GM21515 (cell line): ENCODE measurements at regions not wholly inside any gene's neighbourhood (a gene's known extent, or its start where the extent isn't known, plus 50 kb on each side); places are given as distances from the start of the nearest gene placed in this dataset.
A peak's percentile ranks its signal among the peaks of the same experiment; 100 is the strongest.
"Not testable (repeated sequence)": the region's sequence is repeated elsewhere in the genome, so short reads cannot be mapped to it uniquely, and the experiment has no call there.

Source experiments
- ATAC-seq: cut with Tn5 transposase; IDR thresholded peaks from one replicate; pipeline ENCODE4 v1.9.1; 2021; ENCODE audit not compliant: unreplicated experiment

DNA sequence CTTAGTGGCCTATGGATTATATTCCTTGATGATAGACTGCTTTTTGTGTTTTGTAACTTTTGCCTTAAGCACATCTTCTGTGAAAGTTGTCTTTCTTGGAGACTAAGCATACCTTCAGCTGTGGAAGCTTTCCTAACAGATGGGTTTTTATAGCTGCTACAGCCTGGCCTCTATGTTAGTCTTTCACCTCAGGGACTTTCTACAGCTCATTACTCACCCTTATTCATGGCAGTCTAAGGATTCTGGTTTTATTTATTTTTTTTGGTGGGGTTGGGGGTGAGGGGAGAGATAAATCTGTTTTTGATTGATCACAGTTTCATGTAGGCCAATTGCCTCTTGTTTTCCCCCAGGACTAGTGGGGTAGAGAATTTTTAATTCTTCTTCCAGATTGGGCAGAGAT lies 219.9 kb downstream of the DKK1 start:
- no peak for ATAC-seq

DNA sequence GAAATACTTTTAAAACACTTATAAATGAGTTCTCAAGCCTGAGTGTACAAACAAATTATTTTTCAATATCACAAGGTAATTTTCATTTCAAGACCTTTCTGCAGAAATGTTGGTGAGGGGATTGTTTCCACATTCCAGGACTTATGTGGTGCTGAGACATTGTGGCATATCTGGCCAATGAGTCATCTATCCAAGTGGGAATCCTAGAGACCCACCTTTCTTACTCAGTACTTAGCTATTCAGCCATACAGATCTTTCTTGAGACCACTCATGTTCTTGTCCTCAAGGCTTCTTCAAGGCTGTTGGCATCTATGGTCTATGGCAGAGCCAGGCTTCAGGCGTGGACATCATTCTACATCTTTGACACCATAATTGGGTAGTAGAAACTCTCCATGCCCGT lies 225.4 kb downstream of the DKK1 start:
- no peak for ATAC-seq

DNA sequence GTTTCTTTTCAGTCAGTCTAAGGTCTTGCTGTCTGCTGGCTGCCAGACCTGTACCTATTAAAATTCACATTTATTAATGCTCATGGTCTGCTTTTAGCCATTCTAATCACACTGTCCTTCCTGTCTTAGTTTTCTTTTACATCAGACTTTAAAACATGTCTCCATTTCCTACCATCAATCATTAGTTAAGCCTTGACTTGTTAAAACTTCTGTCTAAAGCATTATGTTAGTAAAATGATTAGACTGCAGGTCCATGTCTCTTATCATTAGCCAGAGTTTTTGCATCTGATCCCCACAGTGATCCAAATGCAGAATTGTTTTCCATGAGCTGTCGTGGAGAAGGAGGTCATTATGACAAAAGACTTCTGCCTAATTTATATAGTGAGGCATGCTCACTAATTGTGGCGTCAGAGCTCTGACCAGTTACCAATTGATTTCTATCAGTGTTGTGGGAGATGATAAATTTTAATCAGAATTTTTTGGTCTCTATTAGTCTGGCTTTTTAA lies 226.5 kb downstream of the DKK1 start:
- no peak for ATAC-seq

DNA sequence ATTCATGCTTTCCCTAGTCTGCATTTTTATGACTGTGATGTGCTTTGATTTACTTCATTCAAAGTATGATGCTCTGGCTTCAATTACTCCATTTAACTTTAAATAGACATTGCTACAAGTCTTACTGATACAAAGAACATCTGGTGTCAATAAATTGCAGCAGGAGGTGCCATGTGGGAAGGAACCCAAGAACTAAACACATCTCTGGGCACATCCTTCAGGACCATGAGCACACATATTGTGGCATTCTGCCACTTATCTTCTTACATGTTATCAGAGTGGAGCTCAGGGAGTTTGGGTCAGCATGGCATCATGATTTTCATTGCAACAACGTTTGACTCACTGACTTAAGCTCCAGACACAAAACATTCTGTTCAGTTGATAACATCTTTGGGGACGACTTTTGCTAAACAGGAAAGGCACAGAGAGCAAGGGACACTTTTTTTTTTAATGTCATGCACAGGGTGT lies 227.0 kb downstream of the DKK1 start:
- no peak for ATAC-seq

DNA sequence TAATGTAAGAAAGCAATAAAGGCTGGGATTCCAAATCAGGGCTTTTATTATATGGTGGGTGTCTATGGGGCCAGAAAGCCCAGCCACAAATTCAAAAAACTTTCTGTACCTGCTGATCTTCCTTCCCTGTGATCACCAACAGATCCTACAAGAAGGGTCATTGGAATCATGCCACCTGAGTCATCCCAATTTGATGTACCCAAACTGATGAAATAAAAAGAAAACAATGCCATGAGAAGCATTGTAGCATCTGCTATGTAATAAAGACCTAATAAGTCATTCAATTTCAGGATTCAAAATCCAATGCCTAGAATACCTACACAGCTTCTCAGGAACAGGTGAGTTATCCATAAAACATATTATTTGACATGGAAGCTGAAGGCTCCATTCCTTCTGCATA lies 228.8 kb downstream of the DKK1 start:
- ATAC-seq, result no peak

DNA sequence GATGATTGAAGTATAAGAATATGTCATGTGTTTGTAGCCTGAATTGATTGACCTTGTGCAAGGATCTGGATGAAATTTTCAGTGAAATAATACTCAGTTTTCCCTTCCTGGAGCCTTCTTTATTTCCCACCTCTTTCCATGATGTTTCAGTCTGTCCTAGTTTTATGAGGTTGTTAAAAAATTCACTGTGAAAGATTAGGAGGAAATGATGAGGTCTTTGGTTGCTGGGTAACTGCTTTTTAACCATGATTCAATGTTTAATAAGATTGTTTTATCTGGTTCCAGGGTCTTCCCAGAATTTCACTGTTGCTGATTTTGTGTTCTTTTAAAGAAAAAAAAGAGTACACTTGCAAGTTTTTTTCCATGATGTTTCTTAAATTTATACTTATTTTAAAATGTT lies 221.5 kb downstream of the MBL2 start:
- ATAC-seq, result no peak

DNA sequence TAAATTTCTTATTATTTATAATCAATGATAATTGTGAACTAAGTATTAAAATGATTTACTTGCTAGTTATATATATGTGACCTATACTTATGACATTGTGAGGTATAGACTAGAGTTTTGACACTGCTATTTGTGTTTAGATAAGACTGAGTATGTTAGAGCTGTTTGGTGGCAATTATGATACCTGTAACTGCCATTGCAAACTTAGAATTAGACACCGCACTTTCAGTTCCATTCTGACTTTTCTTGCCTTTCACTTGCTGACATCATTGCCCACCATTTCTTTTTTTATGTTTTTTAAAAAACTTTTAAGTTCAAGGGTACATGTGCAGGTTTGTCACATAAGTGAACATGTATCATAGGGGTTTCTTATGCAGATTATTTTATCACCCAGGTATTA lies 214.5 kb downstream of the MBL2 start:
- peak; percentile 70 for ATAC-seq

DNA sequence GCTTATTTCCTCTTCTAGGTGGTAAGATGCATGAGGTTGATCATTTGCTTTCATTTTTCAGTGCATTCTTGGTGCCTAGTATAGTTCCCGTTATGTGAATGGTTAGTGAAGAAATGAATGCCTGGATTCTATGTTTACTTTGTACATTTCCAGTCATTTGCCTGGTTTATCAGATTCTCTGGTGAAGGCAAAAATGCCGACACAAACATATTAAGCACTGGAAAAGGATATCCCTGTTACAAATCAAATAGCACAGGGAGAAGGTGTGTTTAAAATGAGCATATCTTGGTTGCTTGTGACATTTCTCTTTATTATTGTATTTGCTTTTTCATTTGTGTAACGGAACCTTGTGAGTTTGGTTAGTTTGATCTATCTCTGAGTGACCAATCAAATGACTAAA lies 211.3 kb downstream of the MBL2 start:
- ATAC-seq, result no peak

DNA sequence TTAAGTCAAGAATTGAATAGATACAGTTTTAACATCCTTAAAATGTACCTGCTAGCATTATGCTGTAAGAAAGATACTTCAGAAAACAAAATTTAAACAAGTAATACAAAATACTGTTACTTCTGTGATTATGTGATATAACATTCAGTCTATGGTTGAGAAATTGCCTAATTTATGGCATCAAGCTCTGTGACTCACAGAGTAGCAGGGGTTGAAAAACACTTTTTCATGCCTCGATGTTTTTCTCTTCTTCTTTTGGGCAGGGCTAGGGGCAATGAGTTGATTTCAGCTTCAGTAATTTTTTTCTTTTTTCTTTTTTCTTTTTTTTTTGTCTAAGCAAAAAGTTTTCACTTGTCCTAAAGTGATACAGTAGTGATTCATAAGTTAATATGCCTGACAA lies 209.2 kb downstream of the MBL2 start:
- ATAC-seq, result no peak

DNA sequence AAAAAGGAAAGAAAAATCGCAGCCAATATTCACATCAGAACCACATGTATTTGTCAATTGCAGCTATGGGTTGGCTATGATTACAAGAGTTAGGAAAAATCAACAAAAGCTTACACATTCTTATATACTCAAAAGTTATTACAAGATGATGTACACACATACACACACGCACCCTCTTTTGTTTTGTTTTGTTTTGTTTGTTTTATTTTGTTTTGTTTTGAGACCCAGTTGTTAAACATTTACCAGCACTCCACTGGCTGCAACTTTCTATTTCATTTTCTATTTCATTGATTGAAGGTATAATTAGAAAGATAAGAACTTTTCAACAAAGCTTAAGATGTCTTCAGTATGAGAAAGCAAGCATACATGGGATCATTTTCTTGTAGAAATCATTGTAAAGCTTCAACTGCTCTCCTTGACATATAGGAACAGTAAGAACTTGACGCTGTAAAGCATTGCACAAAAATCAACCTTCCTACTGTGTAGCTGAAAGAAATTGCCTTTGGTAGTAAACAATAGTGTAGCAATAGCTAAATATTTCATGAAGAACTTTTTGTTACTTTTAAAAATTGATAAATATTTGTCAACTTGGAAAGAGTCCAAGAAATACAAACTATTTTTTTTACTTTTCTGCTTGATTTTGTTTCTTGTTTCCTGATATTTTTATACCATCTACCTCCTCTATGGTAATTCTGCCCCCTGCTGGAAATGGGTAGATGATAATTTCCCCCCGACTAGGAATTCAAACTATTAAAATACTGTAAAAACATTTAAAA lies 205.9 kb downstream of the MBL2 start:
- ATAC-seq, result no peak

DNA sequence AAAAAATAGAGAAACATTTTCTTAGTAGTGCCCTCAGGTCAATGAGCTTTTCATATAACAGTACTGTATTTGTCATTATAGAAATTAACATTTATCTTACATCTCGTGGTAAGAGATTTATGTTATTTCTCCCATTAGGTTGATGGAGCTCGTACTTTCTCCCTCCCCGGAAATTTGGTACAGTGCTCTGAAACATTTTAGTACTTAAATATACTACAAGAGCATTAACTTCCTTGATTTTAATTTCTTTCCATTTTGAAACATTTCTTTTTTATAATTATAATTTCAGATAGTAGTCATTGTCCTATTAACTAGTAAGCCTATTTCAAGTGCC lies 205.4 kb downstream of the MBL2 start:
- ATAC-seq, result no peak

DNA sequence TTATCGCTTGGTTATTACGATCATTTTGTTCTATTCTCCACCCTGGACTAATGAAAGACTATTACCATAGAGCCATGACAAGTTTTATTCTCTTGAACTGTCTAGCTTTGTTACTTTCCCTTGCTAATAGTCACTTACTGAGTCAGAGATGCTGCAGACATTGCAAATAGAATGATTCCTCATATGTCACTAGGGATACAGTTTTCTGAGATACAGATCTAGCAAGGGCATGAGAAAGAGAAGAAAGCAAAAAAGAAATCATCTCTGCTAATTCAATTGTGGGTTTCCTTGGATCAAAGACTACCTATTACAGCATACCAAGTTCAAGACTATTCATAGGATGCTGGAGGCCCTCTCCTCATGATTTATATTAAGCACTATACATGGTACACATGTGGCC lies 204.3 kb downstream of the MBL2 start:
- ATAC-seq, result no peak

DNA sequence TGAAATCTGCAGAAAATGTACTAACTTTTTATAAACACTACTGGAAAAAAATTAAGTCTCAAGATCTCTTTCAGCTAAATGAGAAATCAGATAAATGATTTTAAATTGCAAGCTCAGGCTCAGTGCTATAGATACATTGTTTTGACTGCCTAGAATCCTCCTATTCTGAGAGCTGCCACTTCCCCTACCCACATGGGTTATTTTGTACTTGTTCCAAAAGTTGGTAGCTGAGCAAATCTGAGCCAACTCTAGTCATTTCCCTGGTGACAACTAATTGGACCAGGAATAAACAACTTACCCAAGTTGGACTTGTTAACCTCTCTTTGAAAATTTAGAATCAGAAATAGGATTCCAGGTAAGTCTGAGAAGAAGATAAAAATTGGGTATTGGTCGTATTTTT lies 202.1 kb downstream of the MBL2 start:
- ATAC-seq, result no peak

DNA sequence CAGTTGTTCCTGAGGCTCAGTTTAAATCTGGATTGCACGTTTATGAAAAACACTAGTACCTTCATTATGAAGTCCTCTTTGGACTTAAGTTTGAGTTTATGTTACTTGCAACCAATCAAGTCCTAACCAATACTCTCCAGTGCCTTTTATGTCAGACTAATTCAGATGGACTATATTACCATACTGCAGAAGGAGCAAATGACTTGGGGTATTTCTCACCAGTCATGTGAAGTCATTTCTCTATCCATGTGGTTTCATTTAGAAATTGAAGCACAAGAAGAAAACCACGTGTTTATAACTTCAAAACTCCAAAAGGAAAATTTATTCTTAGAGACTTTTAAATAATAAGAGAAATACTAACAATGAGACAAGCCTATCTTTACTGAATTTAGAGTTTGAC lies 201.6 kb downstream of the MBL2 start:
- ATAC-seq, result no peak

DNA sequence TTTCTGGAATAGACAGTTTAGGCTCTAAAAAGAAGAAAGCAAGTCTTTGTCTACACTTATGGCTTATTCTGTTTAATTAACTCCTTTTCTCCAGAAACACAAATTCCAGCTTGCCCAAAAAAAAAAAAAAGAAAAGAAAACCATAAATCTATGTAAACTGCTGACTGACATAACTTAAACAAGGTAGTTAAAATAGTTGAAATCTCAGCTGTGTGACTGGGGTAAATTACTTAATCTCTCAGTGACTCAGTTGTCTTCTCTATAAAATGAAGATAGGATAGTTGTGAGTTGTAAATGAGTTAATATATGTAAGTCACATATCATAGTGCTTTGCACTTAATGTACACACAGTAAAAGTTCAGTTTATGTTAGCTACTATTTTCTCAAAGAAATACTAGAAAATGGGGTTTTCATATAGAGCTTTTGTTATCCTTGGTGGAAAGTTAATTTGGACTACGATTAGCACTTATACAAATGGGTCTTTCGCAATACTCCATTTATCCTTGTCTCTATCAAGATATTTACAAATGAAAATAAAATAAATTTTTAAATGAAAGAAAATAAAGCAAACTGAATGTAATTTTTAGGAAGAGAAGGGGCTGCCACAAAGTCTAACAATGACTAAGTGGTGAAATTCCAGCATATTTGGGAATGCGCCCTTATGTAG lies 200.9 kb downstream of the MBL2 start:
- ATAC-seq, result no peak

DNA sequence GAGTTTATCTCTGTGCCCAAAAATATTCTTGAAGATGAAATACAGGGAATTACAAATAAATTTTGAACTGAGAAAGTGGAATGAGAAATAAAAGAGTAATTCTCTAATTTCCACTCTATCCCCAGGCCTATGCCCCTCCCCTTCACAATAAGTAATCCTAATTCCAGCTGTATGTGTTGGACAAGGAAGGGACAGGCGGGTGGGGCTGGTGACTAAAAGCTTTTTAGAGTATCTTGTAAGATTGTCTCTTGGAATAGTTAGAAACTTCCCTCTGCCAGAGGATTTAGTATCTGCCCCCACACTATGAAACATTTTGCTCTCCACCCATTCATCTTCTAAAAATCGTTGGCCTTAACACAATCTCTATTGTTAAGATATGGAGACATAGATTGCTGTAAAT lies 199.2 kb downstream of the MBL2 start:
- no peak for ATAC-seq

DNA sequence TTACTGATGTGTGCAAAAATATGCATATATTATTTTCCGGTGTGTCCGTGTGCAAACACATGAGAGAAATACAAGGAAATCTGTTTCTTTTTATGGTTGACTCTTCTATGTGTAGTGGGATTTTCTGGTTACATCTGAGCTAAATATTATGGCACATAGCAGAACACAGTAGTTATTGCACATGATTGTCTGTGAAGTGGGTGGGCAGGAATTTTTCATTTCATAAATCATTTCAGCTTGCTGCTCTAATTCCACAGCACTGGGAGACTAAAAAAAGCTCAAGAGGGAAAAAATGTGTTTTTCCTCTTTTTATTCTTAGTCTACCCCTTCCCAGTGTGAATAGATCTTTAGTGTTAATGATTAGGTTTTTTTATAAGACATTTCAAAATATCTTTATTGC lies 197.9 kb downstream of the MBL2 start:
- ATAC-seq, result no peak

DNA sequence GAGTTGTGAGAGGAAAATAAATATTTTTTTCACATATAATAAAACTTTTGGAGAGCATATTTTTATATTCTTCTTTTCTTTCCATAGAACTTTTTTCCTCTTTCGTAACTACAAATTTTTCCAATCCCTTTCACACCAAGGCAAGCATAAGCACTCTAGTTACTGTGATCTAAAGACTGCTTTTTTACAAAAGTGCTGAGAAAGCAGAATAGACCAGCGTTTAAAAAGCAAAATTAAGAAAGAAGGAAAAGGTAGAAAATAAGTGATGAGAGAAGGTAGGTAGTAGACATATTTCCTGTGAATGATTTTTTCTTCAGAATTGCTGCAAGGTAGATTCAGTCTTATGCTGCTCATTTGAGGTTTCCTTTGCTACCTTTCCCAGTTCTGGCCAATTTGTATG lies 195.5 kb downstream of the MBL2 start:
- ATAC-seq, result no peak

DNA sequence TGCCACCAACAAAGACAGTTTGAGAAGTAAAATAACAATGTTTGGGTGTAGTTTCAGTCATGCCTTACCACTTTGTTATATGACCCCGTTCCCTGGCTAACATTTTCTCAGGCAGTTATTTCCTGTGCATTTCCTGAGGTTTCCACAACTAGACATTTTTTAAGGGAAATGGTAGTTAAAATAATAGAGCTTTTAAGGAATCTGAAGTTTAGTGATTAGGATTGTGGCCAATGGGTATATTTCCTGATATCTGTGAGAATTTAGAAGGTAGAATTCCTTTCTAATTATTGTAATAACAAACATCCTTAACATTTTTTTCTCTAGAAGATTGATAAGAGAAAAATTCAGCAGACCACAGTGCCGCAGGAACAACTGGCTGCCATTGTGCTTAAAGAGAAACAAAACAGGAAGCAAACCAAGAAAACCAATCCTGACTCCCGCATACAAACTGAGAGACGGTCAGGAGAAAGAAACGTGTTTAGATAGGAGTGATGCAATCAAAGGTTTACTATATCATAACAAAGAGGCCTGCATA lies 193.6 kb downstream of the MBL2 start:
- ATAC-seq, result no peak

DNA sequence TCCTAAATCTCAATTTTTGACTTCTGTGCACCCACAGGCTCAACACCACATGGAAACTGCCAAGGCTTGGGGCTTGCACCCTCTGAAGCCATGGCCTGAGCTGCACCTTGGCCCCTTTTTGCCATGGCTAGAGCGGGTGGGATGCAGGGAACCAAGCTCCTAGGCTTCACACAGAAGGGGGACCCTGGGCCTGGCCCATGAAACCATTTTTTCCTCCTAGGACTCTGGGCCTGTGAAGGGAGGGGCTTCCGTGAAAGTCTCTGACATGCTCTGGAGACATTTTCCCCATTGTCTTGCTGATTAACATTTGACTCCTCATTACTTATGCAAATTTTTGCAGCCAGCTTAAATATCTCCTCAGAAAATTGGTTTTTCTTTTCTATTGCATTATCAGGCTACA lies 190.9 kb downstream of the MBL2 start:
- not testable (repeated sequence) for ATAC-seq

DNA sequence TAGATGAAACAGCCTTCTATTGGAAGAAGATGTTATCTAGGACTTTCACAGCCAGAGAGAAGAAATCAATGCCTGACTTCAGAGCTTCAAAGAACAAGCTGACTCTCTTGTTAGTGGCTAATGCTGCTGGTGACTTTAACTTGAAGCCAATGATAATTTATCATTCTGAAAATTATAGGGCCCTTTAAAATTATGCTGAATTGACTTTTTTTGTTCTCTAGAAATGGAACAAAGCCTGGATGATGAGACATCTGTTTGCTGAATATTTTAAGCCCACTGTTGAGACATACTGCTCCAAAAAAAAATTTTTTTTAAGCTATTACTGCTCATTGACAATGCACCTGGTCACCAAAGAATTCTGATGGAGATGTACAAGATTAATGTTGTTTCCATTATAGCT lies 189.2 kb downstream of the MBL2 start:
- no peak for ATAC-seq

DNA sequence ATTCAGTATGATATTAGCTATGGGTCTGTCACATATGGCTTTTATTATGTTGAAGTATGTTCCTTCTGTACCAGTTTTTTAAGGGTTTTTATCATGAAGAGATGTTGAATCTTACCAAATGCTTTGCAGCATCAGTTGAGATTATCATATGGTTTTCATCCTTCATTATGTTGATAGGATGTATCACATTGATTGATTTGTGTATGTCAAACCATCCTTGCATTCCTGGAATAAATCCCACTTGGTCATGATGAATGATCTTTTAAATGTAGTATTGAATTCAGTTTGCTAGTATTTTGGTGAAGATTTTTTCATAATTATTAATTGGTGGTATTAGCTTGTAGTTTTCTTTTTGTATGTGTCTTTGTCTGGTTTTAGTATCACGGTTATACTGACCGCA lies 185.9 kb downstream of the MBL2 start:
- ATAC-seq, result no peak
